ENCODE measurements at regions not wholly inside any gene's neighbourhood (a gene's known extent, or its start where the extent isn't known, plus 50 kb on each side); places are given as distances from the start of the nearest gene placed in this dataset.

- Mint-ChIP-seq H3K9me3 (ENCODE audit: unreplicated experiment) (no peaks in the 10 kb centered on the region), H3K27ac (ENCODE audit: unreplicated experiment) (no peak overlapping the region), H3K27me3 (ENCODE audit: unreplicated experiment) (no peaks in the 10 kb centered on the region), H3K4me1 (ENCODE audit: low read depth, unreplicated experiment) (no peaks in the 10 kb centered on the region), H3K4me3 (ENCODE audit: unreplicated experiment) (no peak overlapping the region), H3K36me3 (ENCODE audit: unreplicated experiment) (no peaks in the 10 kb centered on the region)
- DNase-seq, result no peak
- TF ChIP-seq CTCF (IDR thresholded peaks at IDR 0.05; ENCODE audit: partially characterized antibody, unreplicated experiment), result no peak
Observed at GRCh38 chr5:63145167-63145566, 566.5 kb downstream of the LRRC70 start.

DNA sequence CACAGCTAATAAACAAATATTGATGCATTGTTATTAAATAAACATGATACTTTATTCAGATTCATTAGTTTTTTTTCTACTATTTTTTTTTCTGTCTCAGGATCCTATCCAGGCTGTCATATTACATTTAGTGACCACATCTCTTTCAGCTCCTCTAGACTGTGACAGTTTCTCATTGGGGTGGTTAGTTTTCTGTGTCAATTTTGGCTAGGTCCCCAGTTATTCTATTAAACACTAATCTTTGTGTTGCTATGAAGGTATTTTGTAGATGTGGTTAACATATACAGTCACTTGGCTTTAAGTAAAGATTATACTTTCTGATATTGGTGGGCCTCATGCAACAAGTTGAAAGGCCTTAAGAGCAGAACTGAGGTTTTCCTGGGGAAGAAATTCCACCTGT is 563.0 kb downstream of the LRRC70 start:
- TF ChIP-seq CTCF (IDR thresholded peaks at IDR 0.05; ENCODE audit: partially characterized antibody, unreplicated experiment), result no peak
- no peaks in the 10 kb centered on the region for H3K36me3 Mint-ChIP-seq (ENCODE audit: unreplicated experiment)
- no peak overlapping the region for H3K4me3 Mint-ChIP-seq (ENCODE audit: unreplicated experiment)
- no peaks in the 10 kb centered on the region for H3K9me3 Mint-ChIP-seq (ENCODE audit: unreplicated experiment)
- no peak for DNase-seq
- H3K27me3 Mint-ChIP-seq (ENCODE audit: unreplicated experiment), result no peaks in the 10 kb centered on the region
- H3K27ac Mint-ChIP-seq (ENCODE audit: unreplicated experiment), result no peak overlapping the region
- H3K4me1 Mint-ChIP-seq (ENCODE audit: low read depth, unreplicated experiment), result no peaks in the 10 kb centered on the region

- Mint-ChIP-seq H3K27ac (ENCODE audit: unreplicated experiment) (no peak overlapping the region), H3K4me1 (ENCODE audit: low read depth, unreplicated experiment) (no peaks in the 10 kb centered on the region), H3K9me3 (ENCODE audit: unreplicated experiment) (no peaks in the 10 kb centered on the region), H3K27me3 (ENCODE audit: unreplicated experiment) (no peaks in the 10 kb centered on the region), H3K36me3 (ENCODE audit: unreplicated experiment) (no peaks in the 10 kb centered on the region), H3K4me3 (ENCODE audit: unreplicated experiment) (no peak overlapping the region)
- TF ChIP-seq CTCF (IDR thresholded peaks at IDR 0.05; ENCODE audit: partially characterized antibody, unreplicated experiment), result no peak
- no peak for DNase-seq
Observed at GRCh38 chr5:63135291-63135690, 556.7 kb downstream of the LRRC70 start.

DNA sequence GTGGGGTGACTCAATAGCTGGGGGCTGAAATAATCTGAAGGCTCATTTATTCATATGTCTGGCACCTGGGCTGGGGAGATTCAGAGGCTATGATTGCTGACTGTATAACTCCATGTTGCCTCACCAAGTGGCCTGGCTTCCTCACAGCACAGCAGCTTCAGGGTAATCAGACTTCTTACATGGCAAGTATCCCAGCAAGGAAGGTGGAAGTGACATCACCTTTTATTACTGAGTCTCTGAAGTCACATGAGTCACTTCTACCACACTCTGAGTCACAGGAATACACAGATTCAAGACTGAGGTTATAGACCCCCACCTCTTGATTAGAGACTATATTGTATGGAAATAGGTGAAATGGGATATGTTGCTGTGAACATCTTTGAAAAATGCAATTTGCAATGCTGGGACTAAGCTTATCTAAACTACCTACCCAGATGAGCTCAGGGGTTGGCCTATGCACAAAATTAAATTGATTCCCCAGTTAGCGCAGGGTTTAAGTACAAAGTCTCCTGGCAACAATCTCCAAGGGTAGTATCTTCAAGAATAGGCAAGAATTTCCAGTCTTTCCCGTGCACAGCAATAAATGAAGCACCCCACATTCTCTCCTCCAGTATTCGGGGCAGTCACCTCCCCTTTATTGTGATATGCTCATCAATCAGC is 553.1 kb downstream of the LRRC70 start:
- Mint-ChIP-seq H3K36me3 (ENCODE audit: unreplicated experiment) (no peaks in the 10 kb centered on the region), H3K27ac (ENCODE audit: unreplicated experiment) (no peak overlapping the region), H3K27me3 (ENCODE audit: unreplicated experiment) (no peaks in the 10 kb centered on the region), H3K4me3 (ENCODE audit: unreplicated experiment) (no peak overlapping the region), H3K4me1 (ENCODE audit: low read depth, unreplicated experiment) (peaks cover 2% of the 10 kb centered on the region), H3K9me3 (ENCODE audit: unreplicated experiment) (no peaks in the 10 kb centered on the region)
- no peak for TF ChIP-seq CTCF (IDR thresholded peaks at IDR 0.05; ENCODE audit: partially characterized antibody, unreplicated experiment)
- DNase-seq, result no peak

- H3K27ac Mint-ChIP-seq (ENCODE audit: unreplicated experiment), result no peak overlapping the region
- no peaks in the 10 kb centered on the region for H3K27me3 Mint-ChIP-seq (ENCODE audit: unreplicated experiment)
- no peaks in the 10 kb centered on the region for H3K36me3 Mint-ChIP-seq (ENCODE audit: unreplicated experiment)
- no peak for DNase-seq
- no peaks in the 10 kb centered on the region for H3K9me3 Mint-ChIP-seq (ENCODE audit: unreplicated experiment)
- no peak for TF ChIP-seq CTCF (IDR thresholded peaks at IDR 0.05; ENCODE audit: partially characterized antibody, unreplicated experiment)
- peaks cover 11% of the 10 kb centered on the region for H3K4me1 Mint-ChIP-seq (ENCODE audit: low read depth, unreplicated experiment)
- no peak overlapping the region for H3K4me3 Mint-ChIP-seq (ENCODE audit: unreplicated experiment)
Observed at GRCh38 chr5:63128761-63129160, 550.1 kb downstream of the LRRC70 start.

Data from glutamatergic neuron (in vitro differentiated cells).